Epithelial cell of esophagus (primary cell): ENCODE measurements at regions not wholly inside any gene's neighbourhood (a gene's known extent, or its start where the extent isn't known, plus 50 kb on each side); places are given as distances from the start of the nearest gene placed in this dataset.

Experiments used
- DNase-seq: peaks from one replicate; pipeline ENCODE4 v3.0.0; 2010; ENCODE audit warnings: low read depth
- H3K4me3 ChIP-seq: 2 replicates; pipeline ENCODE4 v1.5.1; 2011; ENCODE audit warnings: mild to moderate bottlenecking, low read length, control low read depth
- CTCF ChIP-seq: IDR thresholded peaks from 2 replicates; pipeline ENCODE4 v1.5.1; 2011; ENCODE audit warnings: low read depth, mild to moderate bottlenecking, low read length, control low read depth, inconsistent platforms; ENCODE audit not compliant: insufficient read depth; ENCODE audit errors: missing control alignments

DNA sequence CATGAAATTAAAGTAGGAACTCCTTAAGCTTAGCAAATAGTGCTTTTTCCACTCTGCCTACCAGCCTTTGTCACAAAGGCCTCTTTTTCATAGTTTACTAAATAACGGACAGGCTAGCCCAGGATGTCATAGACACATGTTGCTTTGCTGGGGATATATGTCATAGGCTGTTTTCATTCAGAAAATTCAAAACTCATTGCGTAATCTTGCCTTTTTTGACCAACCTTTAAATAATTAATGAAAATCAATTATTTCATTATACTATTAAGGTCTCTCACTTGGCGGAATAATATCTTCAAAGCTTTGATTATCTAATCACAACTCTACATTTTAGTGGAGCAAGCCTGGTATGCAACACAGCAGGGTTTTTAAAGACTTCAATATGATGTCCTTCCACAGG is 1245.7 kb upstream of the LRRTM1 start:
- no peak for TF ChIP-seq CTCF
- H3K4me3 ChIP-seq = no peak overlapping the region
- no peak for DNase-seq

DNA sequence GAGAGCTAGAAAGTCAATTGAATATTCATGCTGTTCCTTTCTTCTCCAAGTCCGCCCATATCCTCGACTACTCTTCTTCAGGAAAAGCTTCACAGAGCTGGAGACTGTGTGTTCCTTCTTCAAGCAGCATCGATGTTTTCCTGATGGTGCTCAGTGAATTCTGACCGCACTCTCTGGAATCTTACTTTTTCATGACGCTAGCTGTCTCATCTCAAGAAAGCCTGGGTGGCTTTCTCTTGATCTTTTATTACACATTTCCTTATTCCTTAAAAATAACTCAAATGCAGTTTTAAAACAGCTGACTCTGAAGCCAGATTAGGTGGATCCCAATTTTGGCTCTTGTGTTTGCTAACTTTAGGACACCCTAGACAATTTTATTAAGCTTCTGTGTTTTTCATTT is 1245.1 kb upstream of the LRRTM1 start:
- no peak overlapping the region for H3K4me3 ChIP-seq
- DNase-seq = no peak
- TF ChIP-seq CTCF = no peak

- no peak overlapping the region for H3K4me3 ChIP-seq
- no peak for TF ChIP-seq CTCF
- no peak for DNase-seq
These were observed 1241.1 kb upstream of the LRRTM1 start for GRCh38 chr2:81545626-81546025.

DNA sequence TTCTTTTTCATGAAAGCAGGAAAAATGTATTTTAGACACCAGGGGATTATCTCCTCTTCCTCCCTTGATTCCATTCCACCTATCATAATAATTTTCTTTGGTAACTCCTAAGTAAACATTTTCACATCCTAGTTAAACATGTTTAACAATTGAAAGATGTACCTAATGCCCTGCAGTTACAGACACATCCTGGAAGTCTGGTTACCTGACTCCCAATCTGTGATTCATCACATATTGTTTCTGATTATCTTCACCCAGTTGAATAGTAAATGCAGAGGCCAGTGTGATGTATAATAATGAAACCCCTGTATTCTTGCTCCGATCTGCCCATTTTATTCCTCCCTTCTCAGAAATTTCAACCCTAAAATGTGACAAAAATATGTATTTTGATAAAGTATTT is 1237.6 kb upstream of the LRRTM1 start:
- no peak for TF ChIP-seq CTCF
- no peak overlapping the region for H3K4me3 ChIP-seq
- DNase-seq = peak; percentile 1

DNA sequence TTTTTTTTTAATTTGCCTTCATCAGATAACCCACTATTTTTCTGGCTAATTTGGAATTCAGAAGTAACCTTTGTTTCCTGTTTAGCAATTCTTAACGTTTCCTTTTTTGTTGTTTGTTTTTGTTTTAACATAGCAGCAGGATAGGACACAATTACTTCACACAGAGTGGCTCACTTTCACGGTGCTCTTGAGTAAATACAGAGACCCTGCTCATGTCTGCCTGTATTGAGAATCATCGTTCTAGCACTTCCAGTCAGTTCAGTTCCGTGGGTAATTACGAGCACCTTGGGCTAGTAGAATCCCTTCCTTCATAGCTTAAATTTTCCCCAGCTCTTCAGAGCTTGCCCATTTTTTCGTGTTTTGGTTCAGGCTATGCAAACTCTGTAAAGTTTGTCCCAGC is 1225.4 kb upstream of the LRRTM1 start:
- no peak for TF ChIP-seq CTCF
- DNase-seq = no peak
- no peak overlapping the region for H3K4me3 ChIP-seq

- no peak for DNase-seq
- TF ChIP-seq CTCF = no peak
- no peak overlapping the region for H3K4me3 ChIP-seq
These were observed 1224.4 kb upstream of the LRRTM1 start for GRCh38 chr2:81528852-81529480.

GRCh38 chr2:81523344-81523743 is 1218.8 kb upstream of the LRRTM1 start:
- no peak overlapping the region for H3K4me3 ChIP-seq
- no peak for TF ChIP-seq CTCF

More at GRCh38 chr2:81523344-81523743, 1218.8 kb upstream of the LRRTM1 start:
- no peak for DNase-seq
